Activated CD4-positive, alpha-beta T cell treated with anti-CD3 and anti-CD28 coated beads, Interleukin-2, amount 50 U/mL, for 24 hours (primary cell): ENCODE measurements at regions not wholly inside any gene's neighbourhood (a gene's known extent, or its start where the extent isn't known, plus 50 kb on each side); places are given as distances from the start of the nearest gene placed in this dataset.
A peak's percentile ranks its signal among the peaks of the same experiment; 100 is the strongest.
"Not testable (repeated sequence)": the region's sequence is repeated elsewhere in the genome, so short reads cannot be mapped to it uniquely, and the experiment has no call there.

Experiments used
- DNase-seq, 2 donors: peaks; one replicate each; pipeline ENCODE4 v3.0.0-alpha.2; 2020; ENCODE audit warnings: low read depth in 1 of 2, low spot score in 1 of 2

DNA sequence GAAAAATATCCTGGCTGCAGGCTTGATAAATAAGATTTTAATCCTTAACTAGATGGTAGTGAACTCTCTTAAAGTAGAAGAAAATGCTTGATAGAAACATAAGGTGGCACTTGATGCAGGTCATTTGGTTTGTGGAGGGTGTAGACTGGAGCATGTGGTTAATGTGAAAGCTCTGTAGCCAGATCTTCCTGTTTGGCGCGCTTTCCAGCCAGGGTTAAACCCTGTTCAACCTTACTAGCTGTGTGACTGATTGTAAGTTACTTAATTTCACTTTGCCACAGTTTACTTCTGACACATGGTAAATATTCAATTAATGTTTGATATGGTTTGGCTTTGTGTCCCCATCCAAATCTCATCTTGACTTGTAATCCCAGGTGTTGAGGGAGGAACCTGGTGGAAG lies 394.0 kb downstream of the REEP3 start:
- no peak for DNase-seq

GRCh38 chr10:63917363-63917762 lies 396.2 kb downstream of the REEP3 start:
- no peak for DNase-seq

GRCh38 chr10:63919575-63920279 lies 398.5 kb downstream of the REEP3 start:
- DNase-seq, result no peak

DNA sequence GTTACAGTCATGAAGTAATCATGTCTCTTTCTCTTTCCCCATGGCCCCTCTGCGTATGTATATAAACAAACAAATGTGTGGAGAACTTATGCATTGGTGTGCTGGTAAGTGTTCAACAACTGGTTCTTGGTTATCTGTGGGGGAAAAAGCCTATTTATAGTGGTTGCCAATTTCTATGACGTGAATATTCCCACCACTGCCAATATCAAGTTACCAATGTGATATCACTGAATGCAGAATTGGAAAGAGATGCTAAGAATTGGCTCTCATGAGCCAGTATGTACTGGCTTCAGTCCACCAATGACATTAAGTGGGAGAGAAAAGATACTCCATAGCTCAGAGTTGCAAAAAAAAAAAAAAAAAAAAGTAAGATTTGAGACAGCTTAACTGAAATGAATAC lies 399.7 kb downstream of the REEP3 start:
- no peak for DNase-seq

GRCh38 chr10:63921908-63922467 lies 400.8 kb downstream of the REEP3 start:
- DNase-seq, result no peak

DNA sequence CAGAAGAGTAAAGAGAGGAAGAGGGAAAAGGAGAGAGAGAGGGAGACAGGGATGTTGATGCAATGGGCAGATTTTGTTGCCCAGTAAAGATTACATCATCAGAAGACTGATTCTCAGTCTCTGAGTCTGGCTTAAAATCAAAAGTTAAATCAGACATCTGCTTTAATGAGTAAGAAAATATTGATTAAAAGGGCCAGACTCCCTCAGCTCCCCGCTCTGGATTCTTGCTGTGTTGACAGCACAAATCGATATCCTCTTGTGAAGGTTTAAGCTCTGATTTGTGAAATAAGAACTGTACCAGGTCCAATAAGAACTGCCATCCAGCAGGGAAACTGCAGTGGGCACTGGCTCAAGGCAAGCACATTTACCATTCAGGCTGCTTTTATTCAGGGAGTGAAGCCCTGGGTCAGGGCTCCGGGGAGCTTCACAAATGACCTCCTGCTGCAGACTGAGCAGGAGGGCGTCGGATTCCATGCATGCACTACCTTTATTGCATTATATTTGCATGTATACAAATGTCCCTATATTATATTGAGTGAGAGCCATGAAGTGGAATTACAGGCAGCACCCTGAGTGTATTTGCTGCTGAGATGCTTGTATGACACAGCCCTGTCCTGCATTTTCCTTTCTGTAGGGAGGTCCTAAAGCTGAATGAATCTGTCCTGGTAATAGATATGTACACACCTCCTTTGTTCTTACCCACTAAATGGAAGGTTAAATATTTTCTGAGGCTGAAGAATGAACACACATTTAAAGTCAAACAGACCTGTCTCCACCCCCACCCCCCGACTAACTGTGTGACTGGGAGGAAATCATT lies 401.5 kb downstream of the REEP3 start:
- no peak for DNase-seq

DNA sequence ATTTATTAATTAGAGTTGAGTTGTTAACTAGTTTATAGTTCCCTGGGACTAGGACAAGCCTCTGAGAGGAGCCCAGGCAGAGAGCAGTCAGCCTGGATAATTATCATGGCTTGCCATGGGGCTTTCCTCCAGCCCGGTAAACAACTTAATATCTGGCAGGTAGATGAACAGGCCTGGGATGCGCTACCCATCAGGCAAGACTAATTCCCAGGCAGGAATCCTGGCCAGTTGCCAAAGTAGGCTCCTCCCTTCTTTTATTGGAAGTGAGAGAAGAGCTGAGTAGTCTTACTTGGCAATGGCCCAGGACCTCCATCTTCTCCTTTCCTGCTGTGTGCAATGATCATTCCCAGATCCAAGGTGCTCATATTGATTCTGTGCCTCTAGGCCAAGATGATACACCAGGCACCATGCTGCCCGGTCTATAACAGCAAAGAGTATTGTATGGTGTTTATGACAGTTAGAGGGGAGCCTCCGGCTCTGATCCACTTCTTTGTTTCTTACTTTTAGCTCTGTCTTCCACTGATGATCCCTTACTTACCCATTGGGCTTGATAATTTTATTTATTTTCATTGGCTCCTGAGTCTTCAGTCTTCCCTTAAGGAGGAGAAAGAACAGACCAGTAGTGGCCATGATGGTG lies 408.7 kb downstream of the REEP3 start:
- no peak for DNase-seq

- no peak for DNase-seq
Observed at GRCh38 chr10:63930584-63930983, 409.4 kb downstream of the REEP3 start.

DNA sequence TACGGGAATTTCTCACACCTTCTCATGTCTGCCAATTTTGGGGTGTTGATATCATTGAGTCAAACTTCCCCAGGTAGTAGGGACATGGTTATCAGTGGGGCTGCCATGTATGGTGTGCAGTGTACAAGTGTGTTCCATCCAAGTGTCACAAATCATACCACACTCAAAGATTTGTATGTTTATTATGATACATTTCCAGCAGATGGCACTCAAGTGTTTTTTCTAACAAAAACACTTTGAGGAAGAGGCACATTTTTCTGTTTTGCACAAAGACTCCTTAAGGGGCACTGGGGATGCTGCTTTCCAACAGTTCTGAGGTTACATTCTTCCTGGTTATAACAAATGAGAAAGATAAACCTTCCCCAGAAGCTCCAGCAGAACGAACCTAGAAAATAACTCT lies 414.5 kb downstream of the REEP3 start:
- no peak for DNase-seq

DNA sequence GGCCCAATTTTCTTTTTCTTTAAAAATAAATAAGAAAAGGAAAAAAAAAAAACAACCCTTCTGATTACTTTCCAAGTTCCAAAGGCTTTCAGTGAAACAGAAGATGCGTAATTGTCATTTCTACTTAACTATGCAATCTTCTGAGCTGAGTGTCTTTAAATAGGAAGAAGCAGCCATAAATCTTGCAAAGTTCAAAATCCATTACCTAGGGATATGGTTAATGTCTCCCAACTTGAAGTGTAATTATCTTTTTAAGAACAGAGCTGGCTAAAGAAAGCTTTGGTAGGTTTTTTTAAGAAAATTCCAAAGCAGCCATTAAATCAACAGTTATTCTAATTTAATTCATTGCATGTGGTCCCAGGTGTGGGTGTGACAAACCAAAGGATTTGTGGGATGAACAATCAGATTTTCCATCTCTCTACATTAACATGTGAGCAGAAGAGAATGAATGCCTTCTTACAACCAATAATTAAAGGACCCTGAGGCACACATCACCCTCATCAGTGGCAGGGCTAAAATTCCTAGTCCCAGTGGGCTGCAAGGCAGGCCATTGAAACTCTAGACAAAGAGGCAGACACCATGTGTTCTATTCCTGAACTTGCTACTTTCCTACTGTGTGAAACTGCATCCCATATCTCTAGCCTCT lies 419.2 kb downstream of the REEP3 start:
- no peak for DNase-seq

- DNase-seq, result no peak
Observed at GRCh38 chr10:63964406-63964805, 443.2 kb downstream of the REEP3 start.

DNA sequence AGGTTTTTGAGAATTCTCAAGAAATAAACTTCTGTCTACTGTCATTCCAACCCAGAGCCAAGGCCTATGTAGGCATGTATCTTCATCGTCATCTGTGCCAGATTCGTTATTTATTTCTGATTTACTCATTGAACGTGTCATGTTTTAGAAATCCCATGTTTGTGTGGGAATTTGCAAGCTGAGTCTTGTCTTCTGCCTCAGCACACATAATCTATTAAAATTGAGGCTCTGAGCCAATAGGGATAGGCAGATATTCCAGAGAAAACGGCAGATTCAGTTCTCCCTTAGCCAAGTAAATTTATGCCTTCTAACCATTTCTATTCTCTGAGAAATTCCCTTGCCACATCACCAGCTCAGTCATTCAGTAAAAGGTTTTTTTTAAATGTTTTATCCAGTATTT lies 444.6 kb downstream of the REEP3 start:
- no peak for DNase-seq

DNA sequence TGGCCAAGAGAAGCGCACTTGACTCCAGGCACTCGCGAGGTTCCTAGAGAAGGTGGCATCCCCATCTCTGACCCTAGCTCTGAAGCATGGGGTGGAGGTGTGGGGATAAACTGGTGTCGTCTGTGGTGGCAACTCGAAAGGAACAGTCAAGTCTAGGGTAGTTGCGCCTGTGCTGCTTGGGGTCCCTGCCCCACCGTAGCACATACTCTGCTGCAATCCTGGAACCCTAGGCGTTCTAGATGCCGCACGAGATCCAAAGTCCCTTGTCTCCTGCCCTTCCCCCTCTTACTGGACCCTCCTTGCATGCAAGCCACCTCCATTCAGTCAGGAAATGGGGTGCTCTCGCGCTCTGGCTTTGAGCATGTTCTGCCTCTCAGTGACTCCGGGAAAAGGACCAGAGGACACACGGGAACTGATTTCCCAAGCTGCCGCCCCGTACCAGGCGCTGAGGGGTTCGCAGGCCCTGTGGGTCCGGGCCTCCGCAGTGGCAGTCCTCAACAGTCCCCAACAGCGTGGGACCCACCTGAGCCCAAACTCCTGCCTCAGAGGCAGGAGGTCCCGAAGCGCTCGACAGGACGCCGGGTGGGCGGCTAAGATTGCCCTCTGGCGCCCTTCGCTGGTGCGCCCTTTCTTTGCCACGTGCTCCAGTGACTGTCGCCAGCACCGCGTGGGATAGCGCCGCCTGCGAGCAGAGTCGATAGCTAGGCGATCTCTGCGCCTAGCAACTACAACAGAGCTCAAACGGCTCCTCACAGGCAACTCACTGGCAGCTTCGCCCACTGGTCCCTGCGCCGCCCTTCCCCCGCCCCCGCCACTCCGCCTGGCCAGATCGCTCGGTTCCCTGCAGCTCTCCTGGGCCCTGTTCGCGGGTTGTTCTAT lies 452.0 kb downstream of the REEP3 start:
- DNase-seq, result no peak

- DNase-seq, result peak in 1 of 2 donors; percentile 23
Observed at GRCh38 chr10:63976538-63976937, 455.3 kb downstream of the REEP3 start.

GRCh38 chr10:63977329-63977923 lies 456.2 kb downstream of the REEP3 start:
- DNase-seq, result peak in 1 of 2 donors; percentile 11

DNA sequence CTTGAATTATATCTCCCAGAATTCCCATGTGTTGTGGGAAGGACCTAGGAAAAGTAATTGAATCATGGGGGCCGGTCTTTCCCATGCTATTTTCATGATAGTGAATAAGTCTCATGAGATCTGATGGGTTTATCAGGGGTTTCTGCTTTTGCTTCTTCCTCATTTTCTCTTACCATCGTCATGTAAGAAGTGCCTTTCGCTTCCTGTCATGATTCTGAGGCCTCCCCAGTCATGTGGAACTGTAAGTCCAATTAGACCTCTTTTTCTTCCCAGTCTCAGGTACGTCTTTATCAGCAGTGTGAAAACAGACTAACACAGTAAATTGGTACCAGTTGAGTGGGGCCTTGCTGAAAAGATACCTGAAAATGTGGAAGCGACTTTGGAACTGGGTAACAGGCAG lies 459.7 kb downstream of the REEP3 start:
- DNase-seq, result not testable (repeated sequence)

GRCh38 chr10:63984061-63984460 lies 462.9 kb downstream of the REEP3 start:
- not testable (repeated sequence) for DNase-seq

DNA sequence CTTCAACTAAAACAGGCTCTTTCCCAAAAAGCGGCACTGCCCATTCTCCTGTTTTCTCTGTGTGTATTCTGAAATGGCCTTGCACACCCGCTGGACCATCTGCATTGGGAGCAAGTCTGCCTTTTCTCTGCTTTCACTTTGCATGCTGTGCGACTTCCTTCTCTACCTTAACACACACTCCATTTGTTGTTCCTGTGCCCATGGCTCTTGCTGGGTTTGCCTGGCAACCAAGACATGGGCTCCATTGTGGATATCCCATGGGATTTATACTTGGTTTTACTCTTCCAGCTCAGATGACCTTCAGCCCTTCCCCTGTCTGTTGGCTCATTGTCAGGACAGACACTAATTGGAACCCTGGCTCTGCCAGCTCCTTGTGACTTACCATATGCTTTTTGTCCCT lies 465.3 kb downstream of the REEP3 start:
- DNase-seq, result no peak

GRCh38 chr10:63987212-63987611 lies 466.0 kb downstream of the REEP3 start:
- DNase-seq, result no peak

- DNase-seq, result no peak
Observed at GRCh38 chr10:63994371-63994770, 473.2 kb downstream of the REEP3 start.
